ENCODE measurements at regions not wholly inside any gene's neighbourhood (a gene's known extent, or its start where the extent isn't known, plus 50 kb on each side); places are given as distances from the start of the nearest gene placed in this dataset.
"Not testable (repeated sequence)": the region's sequence is repeated elsewhere in the genome, so short reads cannot be mapped to it uniquely, and the experiment has no call there.

DNA sequence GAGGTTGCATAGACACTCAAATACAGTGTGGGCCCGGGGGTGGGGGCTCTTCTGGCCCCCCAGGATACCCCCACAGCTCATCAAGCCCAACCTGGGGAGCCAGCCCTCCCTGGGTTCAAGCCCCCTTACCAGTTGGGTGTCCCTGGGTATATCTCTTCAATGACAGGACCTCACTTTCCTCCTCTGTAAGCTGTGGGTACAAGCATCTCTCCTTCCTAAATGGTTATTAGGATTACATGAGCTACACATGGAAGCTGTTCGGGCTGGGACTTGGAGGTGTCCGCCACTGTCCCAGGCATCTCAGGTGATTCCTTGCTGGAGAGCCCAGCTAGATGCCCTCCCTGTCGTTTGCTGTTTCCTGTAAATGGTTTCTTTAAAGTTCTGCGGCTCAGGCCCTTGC, 103.5 kb downstream of the CRLF3 start:
- H3K4me1 ChIP-seq (ENCODE audit: control insufficient read depth, insufficient read depth, low read length); H3K9me3 ChIP-seq (ENCODE audit: control insufficient read depth, insufficient read depth, low read length); H3K27me3 ChIP-seq (ENCODE audit: control insufficient read depth, insufficient read depth, low read length); DNase-seq (ENCODE audit: low read depth in 4 of 6, low spot score in 6 of 6); H3K4me3 ChIP-seq (ENCODE audit: low read depth, low read length); H3K27ac ChIP-seq (ENCODE audit: low read depth, low read length): not testable (repeated sequence)
- WGBS (ENCODE audit: insufficient coverage) = 97% methylated on average over 4 of the region's 5 CpGs
- H3K36me3 ChIP-seq (ENCODE audit: control insufficient read depth, insufficient read depth, low read length) = peaks cover 28% of the 10 kb centered on the region

DNA sequence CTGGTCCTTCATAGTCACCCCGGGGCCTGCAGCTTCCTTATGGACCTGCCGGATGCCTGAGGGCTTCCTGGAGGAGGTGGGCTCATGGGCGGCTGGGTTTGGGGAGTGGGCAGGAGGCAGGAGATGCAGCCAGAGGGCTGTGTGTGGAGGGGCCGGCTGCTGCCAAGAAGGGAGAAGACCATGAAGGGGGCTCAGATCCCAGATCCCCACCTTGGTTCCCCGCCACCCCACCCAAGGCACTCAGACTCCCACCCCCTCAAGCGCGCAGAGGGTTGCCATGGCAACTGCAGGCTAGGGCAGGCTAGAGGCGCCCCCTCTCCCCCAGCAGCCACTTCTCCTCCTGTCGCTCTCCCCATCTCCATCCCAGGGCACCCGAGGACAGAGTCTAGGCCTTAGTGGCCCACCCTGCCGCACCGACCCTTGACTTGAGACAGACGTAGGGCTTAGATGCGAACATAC, 104.5 kb downstream of the CRLF3 start:
- no peak for DNase-seq (ENCODE audit: low read depth in 4 of 6, low spot score in 6 of 6)

DNA sequence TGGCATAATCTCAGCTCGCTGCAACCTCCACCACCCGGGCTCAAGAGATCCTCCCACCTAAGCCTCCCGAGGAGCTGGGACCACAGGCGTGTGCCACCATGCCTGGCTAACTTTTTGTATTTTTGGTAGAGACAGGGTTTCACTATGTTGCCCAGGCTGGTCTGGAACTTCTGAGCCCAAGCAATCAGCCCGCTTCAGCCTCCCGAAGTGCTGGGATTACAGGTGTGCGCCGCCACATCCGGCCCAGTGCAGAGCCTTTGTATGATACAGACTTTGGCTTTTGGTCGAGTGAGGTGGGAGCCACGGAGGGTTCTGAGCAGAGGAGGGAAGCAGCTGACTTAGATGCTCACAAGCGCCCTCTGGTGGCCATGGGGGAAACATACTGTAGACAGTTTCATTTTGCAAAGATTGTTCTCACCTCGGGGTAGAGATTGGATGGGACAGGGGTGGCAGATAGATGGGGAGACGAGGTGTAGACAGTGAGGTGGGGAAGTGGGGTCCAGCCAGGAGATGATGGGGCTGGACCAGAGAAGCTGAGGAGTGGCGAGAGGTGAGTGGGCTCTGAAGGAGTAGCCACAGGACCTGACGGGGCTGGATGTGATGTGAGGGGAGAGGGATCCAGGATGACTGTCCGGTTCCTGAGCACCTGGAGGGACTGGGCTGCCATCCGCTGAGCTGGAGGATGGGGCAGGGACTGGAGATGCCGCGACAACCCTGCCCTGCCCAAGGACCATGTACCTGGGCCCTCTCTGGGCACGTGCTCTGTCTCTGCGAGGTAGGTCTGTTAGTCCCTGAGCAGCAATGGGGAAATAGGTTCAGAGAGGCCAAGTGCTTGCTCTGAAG, 105.1 kb downstream of the CRLF3 start:
- WGBS (ENCODE audit: insufficient coverage) = 76% methylated on average over 13 of the region's 22 CpGs
- peak in 2 of 6 donors; percentile 51 for DNase-seq (ENCODE audit: low read depth in 4 of 6, low spot score in 6 of 6)
- not testable (repeated sequence) for H3K4me3 ChIP-seq (ENCODE audit: low read depth, low read length)

More for the DNA sequence above, 104.5 kb downstream of the CRLF3 start:
- Histone ChIP-seq H3K36me3 (ENCODE audit: control insufficient read depth, insufficient read depth, low read length) (peaks cover 28% of the 10 kb centered on the region), H3K9me3 (ENCODE audit: control insufficient read depth, insufficient read depth, low read length) (no peaks in the 10 kb centered on the region), H3K27me3 (ENCODE audit: control insufficient read depth, insufficient read depth, low read length) (no peaks in the 10 kb centered on the region), H3K4me1 (ENCODE audit: control insufficient read depth, insufficient read depth, low read length) (no peaks in the 10 kb centered on the region), H3K27ac (ENCODE audit: low read depth, low read length) (no peak overlapping the region), H3K4me3 (ENCODE audit: low read depth, low read length) (no peak overlapping the region)
- 92% methylated on average over 11 of the region's 14 CpGs for WGBS (ENCODE audit: insufficient coverage)

DNA sequence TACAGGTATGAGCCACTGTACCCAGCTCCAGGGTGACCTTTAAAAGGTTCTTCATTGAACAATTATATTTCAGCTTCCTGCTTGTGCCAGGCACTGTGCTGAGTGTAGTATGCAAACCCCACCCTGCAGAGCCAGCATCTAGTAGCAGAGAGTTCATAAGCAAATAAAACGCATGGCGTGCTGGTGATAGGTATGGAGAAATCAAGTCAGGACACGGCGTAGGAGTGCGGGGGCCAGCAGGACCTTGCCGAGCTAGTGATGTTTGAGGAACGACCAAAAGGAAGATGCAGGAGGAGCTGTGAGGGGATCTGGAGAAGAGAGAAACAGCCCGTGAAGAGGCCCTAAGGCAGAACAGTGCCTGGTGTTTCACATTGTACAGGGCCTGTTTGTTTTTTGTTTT, 105.8 kb downstream of the CRLF3 start:
- H3K4me1 ChIP-seq (ENCODE audit: control insufficient read depth, insufficient read depth, low read length); H3K4me3 ChIP-seq (ENCODE audit: low read depth, low read length); H3K27ac ChIP-seq (ENCODE audit: low read depth, low read length); H3K9me3 ChIP-seq (ENCODE audit: control insufficient read depth, insufficient read depth, low read length); H3K27me3 ChIP-seq (ENCODE audit: control insufficient read depth, insufficient read depth, low read length); DNase-seq (ENCODE audit: low read depth in 4 of 6, low spot score in 6 of 6): not testable (repeated sequence)
- peaks cover 28% of the 10 kb centered on the region for H3K36me3 ChIP-seq (ENCODE audit: control insufficient read depth, insufficient read depth, low read length)
- 93% methylated on average over 6 of the region's 8 CpGs for WGBS (ENCODE audit: insufficient coverage)

More for the DNA sequence above, 105.1 kb downstream of the CRLF3 start:
- H3K36me3 ChIP-seq (ENCODE audit: control insufficient read depth, insufficient read depth, low read length) = peaks cover 28% of the 10 kb centered on the region
- not testable (repeated sequence) for H3K27me3 ChIP-seq (ENCODE audit: control insufficient read depth, insufficient read depth, low read length); H3K9me3 ChIP-seq (ENCODE audit: control insufficient read depth, insufficient read depth, low read length); H3K4me1 ChIP-seq (ENCODE audit: control insufficient read depth, insufficient read depth, low read length); H3K27ac ChIP-seq (ENCODE audit: low read depth, low read length)

DNA sequence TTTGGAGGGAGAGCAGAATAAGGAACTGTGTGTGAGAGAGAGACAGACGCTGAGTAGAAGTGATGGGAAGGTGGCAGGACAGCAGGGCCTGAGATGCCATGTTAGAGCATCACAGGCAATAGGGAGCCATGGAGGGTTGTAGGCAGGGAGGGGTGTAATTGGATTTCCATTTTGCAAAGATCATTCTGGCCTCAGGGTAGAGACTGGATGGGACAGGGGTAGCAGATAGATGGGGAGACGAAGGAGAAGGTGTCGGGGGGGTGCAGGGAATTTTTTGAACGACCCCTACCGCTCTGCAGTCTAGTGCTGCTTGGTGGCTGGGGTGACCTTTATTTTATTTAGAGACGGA, 106.4 kb downstream of the CRLF3 start:
- WGBS (ENCODE audit: insufficient coverage) = 100% methylated on average over 3 of the region's 6 CpGs
- DNase-seq (ENCODE audit: low read depth in 4 of 6, low spot score in 6 of 6); H3K27me3 ChIP-seq (ENCODE audit: control insufficient read depth, insufficient read depth, low read length): not testable (repeated sequence)

DNA sequence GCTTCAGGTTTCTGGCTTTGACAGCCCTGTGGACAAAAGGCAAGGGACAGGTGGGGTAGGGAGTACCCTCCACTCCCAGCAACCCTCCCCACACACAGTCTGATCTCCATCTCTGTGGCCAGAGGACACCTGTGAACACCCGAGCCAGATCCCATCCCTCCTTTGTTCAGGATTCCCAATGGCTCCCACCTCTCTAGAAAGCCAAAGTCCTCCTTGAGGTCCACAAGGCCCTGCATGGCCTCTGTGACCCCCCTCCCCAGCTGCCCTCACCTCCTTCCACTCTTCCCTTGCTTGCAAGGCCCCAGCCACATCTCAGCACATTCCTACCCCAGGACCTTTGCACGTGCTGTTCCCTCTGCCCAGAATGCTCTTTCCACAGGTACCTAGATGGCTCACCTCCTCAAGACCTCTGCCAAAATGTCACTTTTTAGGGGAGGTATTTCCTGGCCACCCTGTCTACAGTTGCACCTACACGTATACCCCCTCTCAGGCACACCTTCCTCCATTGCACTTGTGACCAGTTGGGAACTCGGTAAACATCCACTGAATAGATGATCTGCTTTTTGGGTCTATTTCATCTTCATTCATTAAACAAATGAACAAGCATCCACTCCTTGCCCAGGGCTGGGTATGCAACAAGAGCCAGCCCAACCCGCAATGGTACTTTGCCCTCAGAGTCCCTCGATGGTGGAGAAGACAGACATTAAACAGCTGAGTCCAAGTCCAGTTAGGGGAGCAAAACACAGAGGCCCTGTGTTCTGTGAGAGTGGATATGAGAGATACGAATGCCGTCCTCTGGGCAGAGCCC, 107.0 kb downstream of the CRLF3 start:
- 80% methylated on average over 6 of the region's 8 CpGs for WGBS (ENCODE audit: insufficient coverage)
- no peak for DNase-seq (ENCODE audit: low read depth in 4 of 6, low spot score in 6 of 6)
- Histone ChIP-seq H3K4me3 (ENCODE audit: low read depth, low read length) (no peak overlapping the region), H3K9me3 (ENCODE audit: control insufficient read depth, insufficient read depth, low read length) (no peaks in the 10 kb centered on the region), H3K4me1 (ENCODE audit: control insufficient read depth, insufficient read depth, low read length) (peaks cover 4% of the 10 kb centered on the region), H3K27ac (ENCODE audit: low read depth, low read length) (no peak overlapping the region), H3K27me3 (ENCODE audit: control insufficient read depth, insufficient read depth, low read length) (no peaks in the 10 kb centered on the region), H3K36me3 (ENCODE audit: control insufficient read depth, insufficient read depth, low read length) (peaks cover 27% of the 10 kb centered on the region)

More for the DNA sequence above, 106.4 kb downstream of the CRLF3 start:
- H3K36me3 ChIP-seq (ENCODE audit: control insufficient read depth, insufficient read depth, low read length) = peaks cover 28% of the 10 kb centered on the region
- not testable (repeated sequence) for H3K4me1 ChIP-seq (ENCODE audit: control insufficient read depth, insufficient read depth, low read length); H3K27ac ChIP-seq (ENCODE audit: low read depth, low read length); H3K9me3 ChIP-seq (ENCODE audit: control insufficient read depth, insufficient read depth, low read length); H3K4me3 ChIP-seq (ENCODE audit: low read depth, low read length)

DNA sequence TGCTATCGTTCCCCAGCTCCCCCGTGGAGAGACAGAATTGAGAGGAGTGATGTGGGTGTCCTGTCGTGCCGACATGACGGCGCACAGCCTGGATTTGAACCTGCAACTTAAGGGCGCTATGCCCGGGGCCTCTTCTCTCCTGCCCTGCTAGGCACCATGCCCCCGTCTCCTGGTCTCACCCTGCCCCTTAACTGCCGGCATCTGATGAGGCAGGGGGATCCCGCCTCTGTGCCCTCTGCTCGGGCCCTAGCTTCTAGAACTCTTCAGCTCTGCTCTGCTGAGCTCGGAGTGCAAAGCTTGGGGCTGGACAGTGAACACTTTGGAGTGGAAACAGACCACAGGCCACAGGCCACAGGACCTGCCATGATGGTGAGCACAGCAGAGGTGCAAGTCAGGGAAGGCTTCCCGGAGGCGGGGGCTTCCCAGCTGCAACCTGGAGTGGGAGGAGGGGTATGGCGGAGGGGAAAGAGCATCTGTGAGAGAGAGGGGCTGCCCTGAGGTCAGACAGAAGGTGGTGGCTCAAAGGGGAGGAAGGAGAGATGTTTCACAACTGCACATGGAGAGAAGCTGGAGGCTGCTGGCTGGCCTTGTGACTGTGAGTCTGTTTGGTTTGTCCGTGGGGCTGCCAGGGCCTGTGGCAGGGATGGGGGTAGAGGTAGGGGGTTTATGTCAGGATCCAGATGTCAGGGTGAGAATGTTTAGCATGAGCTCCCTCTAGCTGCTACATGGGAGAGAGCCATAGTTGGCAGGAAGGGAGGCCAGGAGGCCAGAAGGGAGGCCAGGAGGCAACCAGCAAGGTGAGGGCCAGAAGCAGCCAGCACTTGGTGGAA, 107.8 kb downstream of the CRLF3 start:
- DNase-seq (ENCODE audit: low read depth in 4 of 6, low spot score in 6 of 6) = no peak
- WGBS (ENCODE audit: insufficient coverage) = 88% methylated on average over 15 of the region's 17 CpGs
- H3K36me3 ChIP-seq (ENCODE audit: control insufficient read depth, insufficient read depth, low read length) = peaks cover 29% of the 10 kb centered on the region
- H3K27me3 ChIP-seq (ENCODE audit: control insufficient read depth, insufficient read depth, low read length) = no peaks in the 10 kb centered on the region
- no peaks in the 10 kb centered on the region for H3K9me3 ChIP-seq (ENCODE audit: control insufficient read depth, insufficient read depth, low read length)
- peaks cover 13% of the 10 kb centered on the region for H3K4me1 ChIP-seq (ENCODE audit: control insufficient read depth, insufficient read depth, low read length)
- no peak overlapping the region for H3K4me3 ChIP-seq (ENCODE audit: low read depth, low read length)
- no peak overlapping the region for H3K27ac ChIP-seq (ENCODE audit: low read depth, low read length)

DNA sequence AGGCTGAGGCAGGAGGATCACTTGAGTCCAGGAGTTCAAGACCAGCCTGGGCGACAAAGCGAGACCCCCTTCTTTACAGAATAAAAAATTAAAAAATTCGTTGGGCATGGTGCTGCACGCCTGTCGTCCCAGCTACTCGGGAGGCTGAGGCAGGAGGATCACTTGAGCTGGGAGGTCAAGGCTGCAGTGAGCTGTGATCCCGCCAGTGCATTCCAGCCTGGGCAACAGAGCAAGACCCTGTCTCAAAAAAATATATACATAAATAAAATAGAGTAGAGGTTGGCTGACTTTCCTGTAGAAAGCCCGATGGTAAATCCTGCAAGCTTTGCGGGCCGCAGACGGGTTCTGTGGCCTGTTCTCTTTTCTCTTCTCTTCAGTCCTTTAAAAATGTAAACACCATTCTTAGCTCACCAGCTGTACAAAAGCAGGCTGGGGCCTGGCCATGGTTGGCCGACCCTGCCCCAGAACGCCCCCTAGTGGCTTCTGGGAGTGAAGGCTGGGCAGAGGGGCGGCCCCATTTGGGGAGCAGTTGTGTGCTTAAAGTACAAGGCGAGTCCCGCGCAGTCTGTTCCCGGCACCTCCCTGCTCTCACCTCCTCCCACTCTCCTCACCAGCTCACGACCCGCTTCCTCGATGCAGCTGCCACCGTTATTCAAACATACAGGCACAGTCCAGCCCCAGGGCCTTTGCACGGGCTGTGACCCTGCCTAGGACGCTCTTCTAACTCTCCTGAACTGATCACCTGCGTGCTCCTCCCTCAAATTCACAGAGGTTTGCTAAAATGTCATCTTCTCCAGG, 109.5 kb downstream of the CRLF3 start:
- not testable (repeated sequence) for H3K27ac ChIP-seq (ENCODE audit: low read depth, low read length); H3K4me3 ChIP-seq (ENCODE audit: low read depth, low read length); DNase-seq (ENCODE audit: low read depth in 4 of 6, low spot score in 6 of 6); H3K9me3 ChIP-seq (ENCODE audit: control insufficient read depth, insufficient read depth, low read length); H3K27me3 ChIP-seq (ENCODE audit: control insufficient read depth, insufficient read depth, low read length)
- 79% methylated on average over 13 of the region's 25 CpGs for WGBS (ENCODE audit: insufficient coverage)
- Histone ChIP-seq H3K36me3 (ENCODE audit: control insufficient read depth, insufficient read depth, low read length) (peaks cover 27% of the 10 kb centered on the region), H3K4me1 (ENCODE audit: control insufficient read depth, insufficient read depth, low read length) (peaks cover 28% of the 10 kb centered on the region)

DNA sequence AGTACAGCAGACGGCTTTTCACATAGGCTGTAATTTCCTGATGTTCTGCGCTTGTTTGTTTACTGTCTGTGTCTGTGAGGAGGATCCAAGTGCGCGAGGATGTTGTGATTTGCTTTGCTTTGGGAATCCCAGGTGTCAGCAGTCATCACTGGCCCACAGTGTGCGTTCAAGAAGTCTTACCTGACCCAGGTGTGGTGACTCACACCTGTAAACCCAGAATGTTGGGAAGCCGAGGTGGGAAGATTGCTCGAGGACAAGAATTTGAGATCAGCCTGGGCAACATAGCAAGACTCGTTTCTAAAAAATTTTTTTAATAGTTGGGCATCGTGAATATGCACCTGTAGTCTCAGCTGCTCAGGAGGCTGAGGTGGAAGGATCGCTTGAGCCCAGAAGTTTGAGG, 110.7 kb downstream of the CRLF3 start:
- 68% methylated on average over 9 of the region's 10 CpGs for WGBS (ENCODE audit: insufficient coverage)
- peaks cover 28% of the 10 kb centered on the region for H3K4me1 ChIP-seq (ENCODE audit: control insufficient read depth, insufficient read depth, low read length)
- not testable (repeated sequence) for H3K27ac ChIP-seq (ENCODE audit: low read depth, low read length); H3K4me3 ChIP-seq (ENCODE audit: low read depth, low read length); H3K9me3 ChIP-seq (ENCODE audit: control insufficient read depth, insufficient read depth, low read length); H3K27me3 ChIP-seq (ENCODE audit: control insufficient read depth, insufficient read depth, low read length); DNase-seq (ENCODE audit: low read depth in 4 of 6, low spot score in 6 of 6)
- H3K36me3 ChIP-seq (ENCODE audit: control insufficient read depth, insufficient read depth, low read length) = peaks cover 24% of the 10 kb centered on the region

Measured in spinal cord (tissue), 9 donors.